Stomach (tissue), 8 donors: ENCODE measurements at regions not wholly inside any gene's neighbourhood (a gene's known extent, or its start where the extent isn't known, plus 50 kb on each side); places are given as distances from the start of the nearest gene placed in this dataset.

ENCODE experiments used
- DNase-seq, 2 donors: peaks; one replicate each; pipeline versions ENCODE4 v3.0.0 to v3.0.0-alpha.2; 2013 to 2019
- H3K27ac ChIP-seq, 5 donors: fragments of 200-600 bp in 4 of 5; sonication (generic) in 4 of 5; one replicate each; pipeline ENCODE4 v1.5.1; 2013 to 2019; ENCODE audit warnings: mild to moderate bottlenecking in 1 of 5, moderate library complexity in 1 of 5
- H3K27me3 ChIP-seq, 3 donors: fragments of 200-600 bp; sonication (generic); one replicate each; pipeline ENCODE4 v1.5.1; 2017 to 2019; ENCODE audit warnings: mixed run types in 1 of 3
- H3K36me3 ChIP-seq, 4 donors: fragments of 200-600 bp; sonication (generic); 1 replicate in 3 of 4; 2 replicates in 1 of 4; pipeline ENCODE4 v1.5.1; 2016 to 2019
- H3K4me1 ChIP-seq, 4 donors: fragments of 200-600 bp; sonication (generic); one replicate each; pipeline ENCODE4 v1.5.1; 2016 to 2019
- H3K4me3 ChIP-seq, 4 donors: fragments of 200-600 bp; sonication (generic) in 3 of 4; one replicate each; pipeline ENCODE4 v1.5.1; 2016 to 2019; ENCODE audit warnings: mild to moderate bottlenecking in 1 of 4
- H3K9me3 ChIP-seq, 4 donors: fragments of 200-600 bp; sonication (generic); one replicate each; pipeline ENCODE4 v1.5.1; 2016 to 2019
- CTCF ChIP-seq, 7 experiments: fragments of 450-650 bp in 4 of 7; fragments of 200-600 bp in 3 of 7; sonication (generic) in 3 of 7; IDR thresholded peaks; one replicate each; pipeline ENCODE4 v1.5.1; 2016 to 2019; ENCODE audit warnings: antibody characterized with exemption in 7 of 7, control low read depth in 2 of 7, mild to moderate bottlenecking in 1 of 7
- EP300 ChIP-seq: sonication (generic); formaldehyde crosslinking; IDR thresholded peaks from one replicate; pipeline ENCODE4 v1.6.1; 2017; ENCODE audit warnings: antibody characterized with exemption
- POLR2A ChIP-seq, 4 donors: fragments of 450-650 bp; IDR thresholded peaks; one replicate each; pipeline ENCODE4 v1.6.1; 2016; ENCODE audit warnings: antibody characterized with exemption in 4 of 4, control low read depth in 2 of 4, mild to moderate bottlenecking in 1 of 4, moderate library complexity in 1 of 4
- POLR2AphosphoS5 ChIP-seq, 3 donors: sonication (generic); formaldehyde crosslinking; IDR thresholded peaks; one replicate each; pipeline ENCODE4 v1.6.1; 2016; ENCODE audit warnings: antibody characterized with exemption in 3 of 3
- WGBS, 5 donors: extraction: QIAGEN DNeasy Blood & Tissue Kit in 3 of 5; methylation state at CpG; one replicate each; pipeline versions ENCODE4 v1.1.5 to v1.1.7; 2013 to 2018; 5-methylcytosine and 5-hydroxymethylcytosine counted together
- intact Hi-C: fragments of 100-400 bp; cut with DNase I; formaldehyde crosslinking; loops from one replicate; pipeline ENCODE4 v1.15.1; 2023; ENCODE audit warnings: low total_unique reads
- donor health status: healthy with polysubstance abuse.
- donor health status: Bipolar disorder and iron deficiency.
- donor health status: healthy.

DNA sequence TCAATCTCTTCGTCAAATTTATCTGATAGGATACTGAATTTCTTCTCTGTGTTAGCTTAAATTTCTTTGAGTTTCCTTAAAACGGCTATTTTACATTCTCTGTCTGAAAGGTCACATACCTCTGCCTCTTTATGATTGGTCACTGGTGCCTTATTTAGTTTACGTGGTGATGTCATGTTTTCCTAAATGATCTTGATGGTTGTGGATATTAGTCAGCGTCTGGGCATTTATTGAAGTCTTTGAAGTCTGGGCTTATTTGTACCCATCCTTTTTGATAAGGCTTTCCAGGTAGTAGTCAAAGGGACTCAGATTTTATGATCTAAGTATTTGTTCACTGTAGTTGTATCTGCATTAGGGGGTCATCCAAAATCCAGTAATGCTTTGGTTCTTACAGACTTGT, 1407.5 kb upstream of the LRRTM3 start:
- 67 to 88% (median 83%) methylated on average over 4 of the region's 4 CpGs for WGBS, 5 donors
- H3K27ac ChIP-seq: no peak overlapping the region
- no peak overlapping the region for H3K4me3 ChIP-seq
- H3K4me1 ChIP-seq: no peaks in the 10 kb centered on the region
- intact Hi-C loops: no loop called here
- H3K9me3 ChIP-seq: no peaks in the 10 kb centered on the region
- DNase-seq: no peak
- TF ChIP-seq POLR2AphosphoS5 (IDR thresholded peaks at IDR 0.05) (no peak), POLR2A (IDR thresholded peaks at IDR 0.05) (no peak)
- no peaks in the 10 kb centered on the region for H3K36me3 ChIP-seq
- no peaks in the 10 kb centered on the region for H3K27me3 ChIP-seq

DNA sequence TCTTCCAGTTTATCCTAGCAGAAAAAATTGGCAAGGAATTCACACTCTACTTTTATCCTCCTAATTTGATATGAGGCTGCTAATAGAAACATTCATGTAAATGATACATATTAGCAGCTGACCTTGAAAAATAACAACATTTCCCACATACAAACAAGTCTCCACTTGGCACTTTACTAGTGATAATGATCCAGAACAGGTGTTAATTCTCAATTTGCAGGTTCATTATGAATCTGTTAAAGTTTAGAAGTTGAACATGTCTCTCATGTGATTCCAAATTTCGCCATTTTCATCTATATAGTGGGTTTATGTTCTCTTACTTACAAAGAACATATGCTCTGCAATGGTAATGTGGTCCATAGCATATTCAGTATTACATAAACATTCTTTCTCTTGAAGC, 1396.8 kb upstream of the LRRTM3 start:
- Histone ChIP-seq H3K27ac (no peak overlapping the region), H3K4me1 (no peaks in the 10 kb centered on the region), H3K4me3 (no peak overlapping the region), H3K36me3 (no peaks in the 10 kb centered on the region), H3K9me3 (no peaks in the 10 kb centered on the region), H3K27me3 (no peaks in the 10 kb centered on the region)
- no peak for DNase-seq
- TF ChIP-seq CTCF (IDR thresholded peaks at IDR 0.05) (no peak), POLR2A (IDR thresholded peaks at IDR 0.05) (no peak), EP300 (no peak), POLR2AphosphoS5 (IDR thresholded peaks at IDR 0.05) (no peak)
- 42 to 74% (median 51%) methylated on average over 1 of the region's 1 CpG for WGBS, 5 donors
- intact Hi-C loops: no loop called here

DNA sequence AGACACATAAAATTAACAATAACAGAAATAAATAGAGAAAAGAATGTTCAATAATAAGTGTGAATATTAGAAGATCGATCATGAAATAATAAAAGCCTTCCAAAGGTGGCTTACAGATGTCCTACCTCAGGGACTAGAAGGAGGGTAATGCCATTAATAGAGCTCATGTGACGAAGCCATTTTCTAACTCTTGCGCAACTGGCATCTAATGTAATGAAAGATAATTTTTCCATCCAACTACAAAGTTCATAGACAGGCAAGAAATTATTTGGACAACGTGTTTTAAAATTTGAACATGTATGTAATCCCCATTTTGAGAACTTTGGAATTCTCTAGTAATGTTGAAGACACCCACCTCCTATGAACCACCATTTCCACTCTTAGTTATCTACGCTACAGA, 1394.3 kb upstream of the LRRTM3 start:
- H3K27me3 ChIP-seq: no peaks in the 10 kb centered on the region
- H3K36me3 ChIP-seq: no peaks in the 10 kb centered on the region
- H3K27ac ChIP-seq: no peak overlapping the region
- WGBS, 5 donors: 86 to 91% (median 89%) methylated on average over 5 of the region's 5 CpGs
- intact Hi-C loops: no loop called here
- no peak for TF ChIP-seq POLR2AphosphoS5 (IDR thresholded peaks at IDR 0.05)
- no peak for TF ChIP-seq EP300
- TF ChIP-seq CTCF (IDR thresholded peaks at IDR 0.05): no peak
- no peak for TF ChIP-seq POLR2A (IDR thresholded peaks at IDR 0.05)
- no peaks in the 10 kb centered on the region for H3K4me1 ChIP-seq
- no peaks in the 10 kb centered on the region for H3K9me3 ChIP-seq
- no peak for DNase-seq
- H3K4me3 ChIP-seq: no peak overlapping the region

- no peak overlapping the region for H3K27ac ChIP-seq
- no peaks in the 10 kb centered on the region for H3K27me3 ChIP-seq
- WGBS, 5 donors: 83 to 88% (median 84%) methylated on average over 2 of the region's 2 CpGs
- intact Hi-C loops: no loop called here
- no peak for TF ChIP-seq POLR2AphosphoS5 (IDR thresholded peaks at IDR 0.05)
- TF ChIP-seq POLR2A (IDR thresholded peaks at IDR 0.05): no peak
- TF ChIP-seq EP300: no peak
- TF ChIP-seq CTCF (IDR thresholded peaks at IDR 0.05): no peak
- no peaks in the 10 kb centered on the region for H3K36me3 ChIP-seq
- H3K4me3 ChIP-seq: no peak overlapping the region
- no peak for DNase-seq
- no peaks in the 10 kb centered on the region for H3K9me3 ChIP-seq
- no peaks in the 10 kb centered on the region for H3K4me1 ChIP-seq
Measured at GRCh38 chr10:65534771-65535170, 1391.1 kb upstream of the LRRTM3 start.

GRCh38 chr10:65544756-65545155, 1381.1 kb upstream of the LRRTM3 start:
- WGBS, 5 donors: 60 to 82% (median 74%) methylated on average over 1 of the region's 1 CpG
- intact Hi-C loops: no loop called here
- DNase-seq: no peak
- H3K4me1 ChIP-seq: no peaks in the 10 kb centered on the region
- no peaks in the 10 kb centered on the region for H3K36me3 ChIP-seq
- H3K27ac ChIP-seq: no peak overlapping the region
- H3K4me3 ChIP-seq: no peak overlapping the region
- no peak for TF ChIP-seq CTCF (IDR thresholded peaks at IDR 0.05)
- TF ChIP-seq POLR2A (IDR thresholded peaks at IDR 0.05): no peak
- TF ChIP-seq EP300: no peak
- no peak for TF ChIP-seq POLR2AphosphoS5 (IDR thresholded peaks at IDR 0.05)
- no peaks in the 10 kb centered on the region for H3K9me3 ChIP-seq
- H3K27me3 ChIP-seq: no peaks in the 10 kb centered on the region
